GM12892 (cell line): ENCODE measurements at regions not wholly inside any gene's neighbourhood (a gene's known extent, or its start where the extent isn't known, plus 50 kb on each side); places are given as distances from the start of the nearest gene placed in this dataset.

Source experiments
- POLR2A ChIP-seq: IDR thresholded peaks from 2 replicates; pipeline ENCODE4 v1.6.1; 2011; ENCODE audit warnings: low read depth, low read length, control low read depth
- TAF1 ChIP-seq: IDR thresholded peaks from 2 replicates; pipeline ENCODE4 v1.6.1; 2011; ENCODE audit warnings: low read depth, mild to moderate bottlenecking, control low read depth, low read length, borderline replicate concordance

- no peak for TF ChIP-seq POLR2A
- no peak for TF ChIP-seq TAF1
Measured at GRCh38 chr10:123274306-123275135, 120.3 kb downstream of the BUB3 start.
